ENCODE measurements at regions not wholly inside any gene's neighbourhood (a gene's known extent, or its start where the extent isn't known, plus 50 kb on each side); places are given as distances from the start of the nearest gene placed in this dataset.

DNA sequence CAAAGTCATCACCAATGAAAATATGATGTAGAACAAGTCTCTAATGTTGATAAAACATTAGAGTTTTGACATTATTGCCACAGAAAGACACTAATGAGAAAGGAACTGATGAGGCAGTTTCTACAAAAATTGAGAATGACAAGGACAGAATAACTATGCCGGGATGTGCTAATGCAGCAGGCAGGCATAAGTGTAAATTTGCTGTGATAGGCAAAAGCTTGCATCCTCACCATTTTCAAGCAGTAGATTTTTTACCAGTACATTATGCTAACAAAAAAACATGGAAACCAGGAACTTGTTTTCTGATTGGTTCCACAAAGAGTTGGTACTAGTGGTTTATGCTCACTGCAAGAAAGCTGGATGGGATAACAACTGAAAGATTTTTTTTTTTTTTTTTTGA lies 715.5 kb upstream of the LRRTM4 start:
- Histone ChIP-seq H3K27me3 (ENCODE audit: insufficient read depth, low read length) (no peaks in the 10 kb centered on the region), H2AFZ (ENCODE audit: low read length) (no peak overlapping the region), H3K9ac (ENCODE audit: extremely low read depth, insufficient read length, low read length) (no peak overlapping the region), H3K4me2 (ENCODE audit: insufficient read depth, insufficient read length, low read length) (no peak overlapping the region), H2BK120ac (ENCODE audit: low read depth, low read length, poor library complexity, severe bottlenecking) (no peak overlapping the region), H2BK12ac (ENCODE audit: insufficient read length, low read depth, low read length) (no peak overlapping the region), H2BK5ac (ENCODE audit: insufficient read length, low read length) (no peak overlapping the region), H2BK15ac (ENCODE audit: low read depth, low read length) (no peak overlapping the region), H3T11ph (ENCODE audit: low read length) (no peak overlapping the region), H3K23ac (ENCODE audit: insufficient read length, low read depth, low read length) (no peak overlapping the region), H2AK5ac (ENCODE audit: insufficient read length, low read length) (no peak overlapping the region), H2BK20ac (ENCODE audit: low read depth, low read length, poor library complexity, severe bottlenecking) (no peak overlapping the region), H3K27ac (ENCODE audit: insufficient read length, low read depth, low read length) (no peak overlapping the region), H4K5ac (ENCODE audit: insufficient read length, low read depth, low read length) (no peak overlapping the region), H3K4ac (ENCODE audit: low read depth, low read length) (no peak overlapping the region), H3K9me3 (ENCODE audit: control insufficient read depth, low read depth, low read length) (no peaks in the 10 kb centered on the region), H3K23me2 (ENCODE audit: insufficient read length, low read depth, low read length, poor library complexity, severe bottlenecking) (no peaks in the 10 kb centered on the region), H4K8ac (replicated peaks; ENCODE audit: insufficient read length, low read depth, low read length) (no peak overlapping the region), H3K56ac (ENCODE audit: insufficient read length, low read depth, low read length) (no peak overlapping the region), H3K4me1 (ENCODE audit: insufficient read depth, low read length) (no peaks in the 10 kb centered on the region), H3K18ac (ENCODE audit: insufficient read length, low read depth, low read length) (no peak overlapping the region), H4K20me1 (ENCODE audit: control insufficient read depth, insufficient read depth, insufficient read length) (no peaks in the 10 kb centered on the region), H3K14ac (ENCODE audit: insufficient read depth, low read length) (no peak overlapping the region), H3K79me2 (ENCODE audit: insufficient read depth, low read length) (no peaks in the 10 kb centered on the region), H4K91ac (ENCODE audit: insufficient read length, low read depth, low read length) (no peak overlapping the region), H3K79me1 (ENCODE audit: insufficient read depth, low read depth, low read length, poor library complexity, severe bottlenecking) (no peaks in the 10 kb centered on the region)
- Mint-ChIP-seq H3K27me3 (ENCODE audit: low read depth) (no peaks in the 10 kb centered on the region), H3K36me3 (ENCODE audit: insufficient read depth in 1 of 3, low read depth in 3 of 3) (no peaks in the 10 kb centered on the region), H3K4me3 (no peak overlapping the region), H3K9me3 (no peaks in the 10 kb centered on the region; a peak in 1 of 5 replicates), H3K27ac (no peak overlapping the region), H3K4me1 (no peaks in the 10 kb centered on the region)
- TF ChIP-seq CTCF (conservative IDR thresholded peaks at IDR 0.05): no peak
- DNase-seq: no peak
- WGBS (ENCODE audit: extremely low coverage, insufficient read length, low lambda C conversion rate): no CpG with 5 or more reads among the region's 1 CpG

Data from H9 (cell line).